ENCODE measurements at regions not wholly inside any gene's neighbourhood (a gene's known extent, or its start where the extent isn't known, plus 50 kb on each side); places are given as distances from the start of the nearest gene placed in this dataset.
"Not testable (repeated sequence)": the region's sequence is repeated elsewhere in the genome, so short reads cannot be mapped to it uniquely, and the experiment has no call there.

DNA sequence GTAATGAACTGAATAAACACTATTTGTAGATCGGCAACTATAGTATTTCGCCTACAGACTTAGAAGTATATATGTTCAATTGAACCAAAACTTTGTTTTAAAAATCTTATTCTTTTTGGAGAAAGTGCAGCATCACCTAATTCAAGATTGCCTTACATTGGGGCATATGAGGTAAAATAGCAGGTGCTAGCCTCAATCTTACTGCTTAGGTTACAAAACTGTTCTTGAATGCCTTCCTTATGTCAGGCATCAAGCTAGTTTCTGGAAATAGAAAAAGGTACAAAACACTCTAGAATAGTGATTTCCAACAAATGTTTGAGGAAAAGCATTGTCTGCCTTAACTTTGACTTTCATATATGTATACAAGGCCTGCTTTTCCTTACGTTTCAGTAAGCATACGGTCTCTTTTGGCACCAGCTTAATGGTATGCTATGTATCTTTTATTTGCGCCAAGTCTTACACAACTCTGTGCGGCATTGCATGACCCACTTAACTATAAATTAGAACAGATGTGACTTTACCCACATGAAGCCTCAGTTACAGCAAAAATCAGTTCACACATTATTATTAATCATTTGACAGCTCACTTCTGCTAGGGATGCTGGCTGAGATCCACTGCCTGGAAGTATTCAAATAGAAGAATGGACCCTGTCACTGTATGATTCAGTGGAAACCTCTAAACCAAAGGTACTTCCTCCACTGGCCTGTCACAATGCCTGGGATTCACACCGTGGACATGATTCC lies 174.1 kb downstream of the PRELID2 start:
- no peak for DNase-seq (ENCODE audit: extremely low spot score, insufficient read length, low read depth)

GRCh38 chr5:145658435-145658834 lies 176.7 kb downstream of the PRELID2 start:
- DNase-seq (ENCODE audit: extremely low spot score, insufficient read length, low read depth) = no peak
- no peak for FAIRE-seq

More for the DNA sequence above, 174.1 kb downstream of the PRELID2 start:
- FAIRE-seq = no peak

DNA sequence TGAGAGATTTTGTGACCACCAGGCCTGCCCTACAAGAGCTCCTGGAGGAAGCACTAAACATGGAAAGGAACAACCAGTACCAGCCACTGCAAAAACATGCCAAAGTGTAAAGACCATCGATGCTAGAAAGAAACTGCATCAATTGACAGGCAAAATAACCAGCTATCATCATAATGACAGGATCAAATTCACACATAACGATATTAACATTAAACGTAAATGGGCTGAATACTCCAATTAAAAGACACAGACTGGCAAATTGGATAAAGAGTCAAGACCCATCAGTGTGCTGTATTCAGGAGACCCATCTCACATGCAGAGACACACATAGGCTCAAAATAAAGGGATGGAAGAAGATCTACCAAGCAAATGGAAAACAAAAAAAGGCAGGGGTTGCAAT lies 182.4 kb downstream of the PRELID2 start:
- FAIRE-seq = not testable (repeated sequence)

GRCh38 chr5:145647137-145647536 lies 188.0 kb downstream of the PRELID2 start:
- FAIRE-seq; DNase-seq (ENCODE audit: extremely low spot score, insufficient read length, low read depth): not testable (repeated sequence)

More for the DNA sequence above, 182.4 kb downstream of the PRELID2 start:
- not testable (repeated sequence) for DNase-seq (ENCODE audit: extremely low spot score, insufficient read length, low read depth)

DNA sequence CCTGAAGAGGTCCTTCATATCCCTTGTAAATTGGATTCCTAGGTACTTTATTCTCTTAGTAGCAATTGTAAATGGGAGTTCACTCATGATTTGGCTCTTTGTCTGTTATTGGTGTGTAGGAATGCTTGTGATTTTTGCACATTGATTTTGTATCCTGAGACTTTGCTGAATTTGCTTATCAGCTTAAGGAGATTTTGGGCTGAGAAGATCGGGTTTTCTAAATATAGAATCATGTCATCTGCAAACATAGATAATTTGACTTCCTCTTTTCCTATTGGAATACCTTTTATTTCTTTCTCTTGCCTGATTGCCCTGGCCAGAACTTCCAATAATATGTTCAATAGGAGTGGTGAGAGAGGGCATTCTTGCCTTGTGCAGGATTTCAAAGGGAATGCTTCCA lies 191.9 kb downstream of the PRELID2 start:
- not testable (repeated sequence) for FAIRE-seq; DNase-seq (ENCODE audit: extremely low spot score, insufficient read length, low read depth)

DNA sequence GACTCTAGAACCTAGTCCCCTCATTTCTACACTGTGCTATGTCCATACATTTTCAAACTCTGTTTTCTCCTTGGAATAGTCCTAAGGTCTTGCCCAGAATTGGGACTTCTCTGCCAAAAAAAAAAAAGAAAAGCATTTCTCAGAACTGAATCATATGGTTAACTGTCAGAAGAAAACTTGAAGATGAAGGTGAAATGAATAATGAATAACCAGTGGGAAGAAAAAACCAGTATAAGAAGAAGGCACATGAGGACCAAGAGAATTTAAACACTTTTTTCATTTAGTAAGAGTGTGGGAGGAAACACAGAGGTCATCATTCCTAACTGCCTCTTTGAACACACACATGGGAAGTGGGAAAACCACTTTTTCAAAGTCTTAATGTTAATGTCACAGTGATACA lies 197.7 kb downstream of the PRELID2 start:
- FAIRE-seq = no peak
- no peak for DNase-seq (ENCODE audit: extremely low spot score, insufficient read length, low read depth)

GRCh38 chr5:145636371-145636770 lies 198.8 kb downstream of the PRELID2 start:
- no peak for DNase-seq (ENCODE audit: extremely low spot score, insufficient read length, low read depth)
- no peak for FAIRE-seq

DNA sequence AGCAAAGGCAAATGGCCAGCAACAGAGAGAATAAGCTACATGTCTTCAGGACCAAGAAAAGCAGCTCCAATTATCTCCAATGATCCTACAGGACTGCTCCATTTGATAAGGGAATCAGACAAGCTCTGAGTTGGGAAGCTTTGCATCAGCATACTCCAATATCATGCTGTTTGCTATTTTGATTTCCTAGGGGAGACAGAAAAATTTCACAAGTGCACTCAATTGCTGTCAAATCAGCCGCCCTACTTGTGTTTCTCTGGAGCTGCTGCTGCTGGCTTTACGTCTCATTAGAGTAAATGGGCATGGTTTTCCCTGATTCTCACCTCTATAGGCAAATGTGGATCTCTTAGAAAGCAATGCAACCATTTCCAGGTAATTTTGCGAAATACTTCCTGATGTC lies 201.7 kb downstream of the PRELID2 start:
- DNase-seq (ENCODE audit: extremely low spot score, insufficient read length, low read depth) (no peak), FAIRE-seq (no peak)

- FAIRE-seq (no peak), DNase-seq (ENCODE audit: extremely low spot score, insufficient read length, low read depth) (no peak)
Measured at GRCh38 chr5:145632701-145633100, 202.4 kb downstream of the PRELID2 start.

GRCh38 chr5:145629047-145629446 lies 206.1 kb downstream of the PRELID2 start:
- no peak for DNase-seq (ENCODE audit: extremely low spot score, insufficient read length, low read depth)
- no peak for FAIRE-seq

GRCh38 chr5:145628525-145628924 lies 206.6 kb downstream of the PRELID2 start:
- DNase-seq (ENCODE audit: extremely low spot score, insufficient read length, low read depth) (no peak), FAIRE-seq (no peak)

DNA sequence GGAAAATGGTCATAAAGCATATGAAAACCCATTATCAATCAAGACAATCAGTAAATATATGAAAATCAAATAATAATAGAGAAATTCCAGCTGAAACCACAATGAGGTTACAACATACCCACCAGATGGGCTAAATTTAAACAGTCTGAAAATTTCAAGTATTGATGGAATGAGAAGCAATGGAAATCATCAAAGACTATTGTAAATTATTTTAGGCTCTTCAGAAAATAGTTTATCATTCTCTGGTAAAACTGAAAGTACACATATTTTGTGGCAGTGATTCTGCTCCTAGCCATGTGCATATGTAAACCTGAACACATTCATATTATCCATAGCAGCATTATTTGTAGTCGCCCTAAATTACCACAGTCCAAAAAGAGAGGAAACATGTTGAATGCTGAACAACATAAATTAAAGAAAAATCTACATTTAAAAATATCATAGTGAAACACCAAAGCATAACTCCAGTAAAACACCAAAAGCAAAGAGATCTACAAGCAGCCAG lies 215.3 kb downstream of the PRELID2 start:
- DNase-seq (ENCODE audit: extremely low spot score, insufficient read length, low read depth) (no peak), FAIRE-seq (no peak)

DNA sequence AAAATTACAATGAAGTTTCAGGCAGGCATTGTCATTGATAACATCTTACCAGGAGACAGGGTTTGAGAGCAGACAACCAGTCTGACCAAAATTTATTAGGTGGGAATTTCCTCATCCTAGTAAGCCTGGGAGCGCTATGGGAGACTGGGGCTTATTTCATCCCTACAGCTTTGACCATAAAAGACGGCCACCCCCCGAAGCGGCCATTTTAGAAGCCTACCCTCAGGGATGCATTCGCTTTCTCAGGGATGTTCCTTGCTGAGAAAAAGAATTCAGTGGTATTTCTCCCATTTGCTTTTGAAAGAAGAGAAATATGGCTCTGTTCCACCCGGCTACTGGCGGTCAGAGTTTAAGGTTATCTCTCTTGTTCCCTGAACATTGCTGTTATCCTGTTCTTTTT lies 218.4 kb downstream of the PRELID2 start:
- DNase-seq (ENCODE audit: extremely low spot score, insufficient read length, low read depth); FAIRE-seq: not testable (repeated sequence)

DNA sequence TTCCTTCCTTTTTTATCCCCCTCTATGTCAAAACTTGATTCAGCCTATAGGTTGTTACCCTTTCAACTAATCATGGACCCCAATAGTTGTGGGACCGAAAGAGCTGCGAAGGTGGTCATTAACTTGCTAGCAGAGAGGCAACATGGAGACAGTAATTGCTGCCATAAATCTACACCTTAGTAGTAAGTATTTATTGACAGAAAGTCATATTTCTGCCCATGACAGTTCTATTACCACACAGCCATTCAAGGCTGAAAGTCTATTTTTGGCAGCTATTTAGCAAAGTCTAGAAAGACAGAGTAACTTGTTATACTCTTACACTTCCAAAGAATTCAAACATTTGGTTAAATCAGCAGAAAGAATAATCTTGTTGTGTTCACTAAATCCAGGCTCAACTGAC lies 236.2 kb downstream of the PRELID2 start:
- no peak for FAIRE-seq
- no peak for DNase-seq (ENCODE audit: extremely low spot score, insufficient read length, low read depth)

GRCh38 chr5:145598184-145598583 lies 237.0 kb downstream of the PRELID2 start:
- FAIRE-seq = no peak
- DNase-seq (ENCODE audit: extremely low spot score, insufficient read length, low read depth) = no peak

- DNase-seq (ENCODE audit: extremely low spot score, insufficient read length, low read depth) (no peak), FAIRE-seq (no peak)
Measured at GRCh38 chr5:145591578-145591977, 243.6 kb downstream of the PRELID2 start.

DNA sequence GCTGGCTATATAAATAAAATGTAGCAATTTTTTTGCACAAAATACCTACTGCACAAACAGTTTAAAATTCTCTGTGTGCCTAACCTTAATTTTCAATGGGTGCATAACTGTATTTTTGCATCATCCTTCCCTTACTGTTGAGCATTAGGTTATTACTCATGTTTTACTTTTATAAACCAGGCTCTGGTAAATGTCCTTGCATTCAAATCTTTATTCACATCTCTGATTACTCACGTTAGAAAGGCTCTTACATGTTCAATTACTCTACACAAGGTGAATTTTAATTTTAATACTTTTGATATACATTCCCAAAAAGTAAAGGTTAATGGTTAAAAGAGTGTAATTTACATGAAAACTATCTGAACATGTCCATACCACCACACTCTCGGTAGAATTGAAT lies 246.1 kb downstream of the PRELID2 start:
- DNase-seq (ENCODE audit: extremely low spot score, insufficient read length, low read depth) (no peak), FAIRE-seq (no peak)

- FAIRE-seq = no peak
- no peak for DNase-seq (ENCODE audit: extremely low spot score, insufficient read length, low read depth)
Measured at GRCh38 chr5:145588558-145588957, 246.6 kb downstream of the PRELID2 start.

DNA sequence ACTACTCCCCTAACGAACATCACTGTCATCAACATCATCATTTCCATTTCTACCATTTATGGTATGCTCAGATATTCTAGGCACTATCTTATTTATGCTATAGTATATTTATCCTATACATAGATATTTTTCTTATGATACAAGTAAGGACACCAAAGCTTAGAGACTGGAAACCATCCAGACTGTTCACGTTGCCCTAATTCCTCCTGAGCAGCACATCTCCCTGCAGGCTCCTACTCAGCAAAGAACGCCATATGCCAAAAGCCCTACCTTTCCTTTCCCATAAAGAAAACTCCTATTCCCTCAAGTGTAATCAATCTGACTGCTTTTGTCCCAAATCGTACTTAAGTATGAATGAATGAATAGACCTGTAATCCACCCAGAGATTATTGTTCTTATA lies 247.0 kb downstream of the PRELID2 start:
- no peak for FAIRE-seq
- DNase-seq (ENCODE audit: extremely low spot score, insufficient read length, low read depth) = no peak

DNA sequence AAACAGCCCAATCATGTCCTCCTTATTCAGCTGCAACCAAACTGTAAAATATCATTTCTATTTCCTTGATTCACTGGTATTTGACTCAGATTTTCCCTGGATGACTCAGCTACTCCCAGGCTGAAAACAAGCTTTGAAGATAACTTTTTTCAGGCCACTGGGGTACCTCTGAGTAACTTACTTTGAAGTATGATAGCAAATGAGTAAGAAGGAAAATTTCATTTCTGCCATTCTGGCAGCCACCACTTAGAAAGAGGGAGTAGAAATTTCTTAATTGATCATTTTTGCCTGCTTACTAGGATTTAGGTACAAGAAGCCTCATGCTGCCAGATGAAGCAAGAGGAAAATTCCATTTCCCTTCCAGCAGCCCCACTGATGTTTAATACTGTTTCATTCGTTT lies 247.4 kb downstream of the PRELID2 start:
- DNase-seq (ENCODE audit: extremely low spot score, insufficient read length, low read depth) (no peak), FAIRE-seq (no peak)

- FAIRE-seq (no peak), DNase-seq (ENCODE audit: extremely low spot score, insufficient read length, low read depth) (no peak)
Measured at GRCh38 chr5:145587308-145587672, 247.9 kb downstream of the PRELID2 start.
